NOMO-1 (cell line): ENCODE measurements at regions not wholly inside any gene's neighbourhood (a gene's known extent, or its start where the extent isn't known, plus 50 kb on each side); places are given as distances from the start of the nearest gene placed in this dataset.
"Not testable (repeated sequence)": the region's sequence is repeated elsewhere in the genome, so short reads cannot be mapped to it uniquely, and the experiment has no call there.

Source experiments
- DNase-seq, 2 experiments: peaks; one replicate each; lab custom pipeline; 2025; ENCODE audit not compliant: unreplicated experiment in 2 of 2; lab: John Stamatoyannopoulos, UW

DNA sequence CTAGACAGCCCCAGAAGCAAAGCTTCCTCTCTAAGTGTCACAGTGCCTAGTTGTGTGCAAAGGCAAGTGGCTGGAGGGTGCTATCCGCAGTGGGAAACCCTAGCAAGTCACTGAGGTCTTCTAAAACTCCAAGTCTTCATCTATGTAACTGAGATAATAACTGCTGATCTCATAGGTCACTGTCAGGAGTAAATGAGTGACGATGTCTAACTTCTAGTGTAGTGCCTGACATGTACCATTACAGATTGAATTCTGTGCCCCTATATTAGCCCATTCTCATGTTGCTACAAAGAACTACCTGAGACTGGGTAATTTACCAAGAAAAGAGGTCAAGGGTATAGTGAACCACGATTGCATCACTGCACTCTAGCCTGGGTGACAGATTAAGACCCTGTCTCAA, 253.5 kb upstream of the JARID2 start:
- DNase-seq = no peak

DNA sequence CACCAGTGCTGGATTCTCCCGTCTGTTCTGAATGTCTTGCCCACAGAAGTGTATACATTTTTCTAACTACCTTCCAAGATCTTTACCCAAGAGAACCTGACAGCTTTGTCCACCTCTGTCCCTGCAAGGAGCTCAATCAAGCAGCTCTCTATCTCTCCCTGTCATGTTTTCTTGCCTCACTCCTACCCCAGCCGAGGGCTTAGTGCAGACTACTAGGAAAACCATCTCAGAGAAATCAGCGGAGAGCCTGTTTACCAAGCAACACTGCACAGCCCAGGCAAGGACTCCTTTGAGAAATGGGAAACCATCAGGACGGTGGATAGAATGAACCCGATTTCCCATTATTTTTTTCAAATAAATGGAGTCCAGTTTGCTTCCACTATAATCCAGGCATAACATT, 250.7 kb upstream of the JARID2 start:
- DNase-seq = no peak

DNA sequence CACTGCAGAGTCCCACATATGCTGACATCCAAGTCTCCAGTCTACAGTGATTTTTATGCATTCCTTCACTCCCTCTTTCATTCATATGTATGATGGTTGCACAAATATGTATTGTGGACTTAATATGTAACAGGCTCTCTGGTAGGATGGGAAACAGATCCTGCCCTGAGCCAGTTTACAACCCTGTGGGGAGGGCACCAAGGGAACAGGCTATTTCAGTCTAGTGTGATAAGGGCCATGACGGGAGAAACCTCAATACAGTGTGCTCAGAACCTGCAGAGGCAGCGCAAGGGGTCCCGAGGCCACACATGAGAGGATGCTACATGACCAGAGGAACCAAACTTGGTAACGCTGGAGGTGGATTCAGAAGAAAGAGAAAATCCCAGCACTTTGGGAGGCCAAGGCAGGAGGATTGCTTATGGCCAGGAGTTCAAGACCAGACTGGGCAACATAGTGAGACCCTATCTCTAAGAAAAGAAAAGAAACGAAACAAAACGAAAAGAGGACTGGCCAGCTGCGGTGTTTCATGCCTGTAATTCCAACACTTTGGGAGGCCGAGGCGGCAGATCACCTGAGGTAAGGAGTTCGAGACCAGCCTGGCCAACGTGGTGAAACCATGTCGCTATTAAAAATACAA, 249.8 kb upstream of the JARID2 start:
- no peak for DNase-seq

DNA sequence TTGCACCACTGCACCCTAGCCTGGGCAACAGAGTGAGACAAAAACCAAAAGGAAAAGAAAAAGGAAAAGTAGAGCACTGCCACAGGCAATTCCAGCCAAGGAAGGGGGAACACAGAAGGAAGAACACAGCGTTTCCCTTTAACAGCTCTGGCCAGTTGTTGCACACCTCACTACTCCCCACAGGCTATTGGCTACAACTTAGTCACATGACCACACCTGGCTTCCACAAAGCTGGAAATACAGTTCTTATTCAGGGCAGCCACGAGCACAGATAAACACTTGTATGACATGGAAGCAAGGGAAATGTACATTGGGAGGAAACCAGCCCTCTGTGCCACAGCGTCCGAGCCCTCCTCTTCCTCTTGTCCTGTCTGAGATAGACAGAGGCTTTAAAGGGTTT, 249.0 kb upstream of the JARID2 start:
- no peak for DNase-seq

DNA sequence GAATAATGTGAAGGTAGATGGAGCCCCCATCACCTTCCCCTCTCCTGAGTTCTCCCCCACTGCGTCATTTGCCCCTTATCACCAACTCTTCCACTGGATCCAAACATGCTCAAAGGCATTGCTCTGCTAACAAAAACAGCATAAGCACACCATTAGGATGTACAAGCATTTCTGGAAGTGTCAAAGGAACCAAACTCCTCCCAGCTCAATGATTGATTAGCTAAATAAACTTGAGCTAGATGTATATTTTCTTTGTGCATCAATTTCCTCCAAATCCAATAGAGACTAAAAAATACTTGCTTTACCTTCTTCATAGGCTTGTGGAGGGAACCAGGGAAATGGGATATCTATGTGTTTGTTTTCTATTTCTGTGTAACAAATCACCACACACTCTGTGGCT, 248.4 kb upstream of the JARID2 start:
- DNase-seq = no peak

DNA sequence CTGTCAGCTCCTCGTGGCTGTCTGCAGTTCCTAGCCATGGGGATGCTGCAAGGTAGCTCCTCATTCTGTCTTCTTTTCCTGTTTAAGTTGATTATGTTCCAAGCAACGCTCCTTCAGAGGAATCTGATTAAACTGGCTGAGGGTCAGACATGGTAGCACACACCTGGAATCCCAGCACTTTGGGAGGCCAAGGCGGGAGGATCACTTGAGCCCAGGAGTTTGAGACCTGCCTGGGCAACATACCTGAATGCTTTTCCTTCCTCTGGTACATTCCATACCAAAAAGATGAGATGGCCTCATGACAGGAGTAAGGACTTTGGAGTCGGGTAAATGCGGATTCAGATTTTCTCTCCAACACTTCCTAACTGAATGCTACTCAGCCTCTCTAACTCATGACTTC, 246.8 kb upstream of the JARID2 start:
- DNase-seq = no peak

DNA sequence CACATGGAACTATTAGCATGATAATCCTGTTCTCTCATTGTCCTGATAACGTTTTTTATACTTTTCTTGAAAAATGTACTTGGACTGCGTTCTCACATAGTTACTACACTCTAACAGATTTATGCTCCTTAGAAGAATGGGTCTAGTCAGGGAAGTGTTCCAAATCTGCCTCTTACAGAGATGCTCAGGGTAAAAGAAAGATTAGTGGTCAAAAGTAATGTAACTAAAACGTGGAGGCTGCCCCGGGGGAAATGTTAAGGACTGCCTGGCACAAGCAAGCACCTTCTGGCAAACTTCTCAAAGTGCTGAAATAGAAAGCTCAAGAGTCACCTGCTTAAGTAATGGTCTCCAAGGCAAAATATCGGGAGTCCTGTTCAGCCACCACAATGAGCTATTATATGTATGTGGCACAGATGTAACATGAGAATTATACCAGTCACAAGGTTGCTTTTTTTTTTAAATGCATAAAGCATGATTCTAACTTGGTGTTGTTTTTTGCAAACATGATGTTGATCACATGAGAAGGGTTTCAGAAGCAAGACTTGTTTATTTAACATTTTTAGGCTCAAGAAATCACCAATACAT, 244.5 kb upstream of the JARID2 start:
- no peak for DNase-seq

DNA sequence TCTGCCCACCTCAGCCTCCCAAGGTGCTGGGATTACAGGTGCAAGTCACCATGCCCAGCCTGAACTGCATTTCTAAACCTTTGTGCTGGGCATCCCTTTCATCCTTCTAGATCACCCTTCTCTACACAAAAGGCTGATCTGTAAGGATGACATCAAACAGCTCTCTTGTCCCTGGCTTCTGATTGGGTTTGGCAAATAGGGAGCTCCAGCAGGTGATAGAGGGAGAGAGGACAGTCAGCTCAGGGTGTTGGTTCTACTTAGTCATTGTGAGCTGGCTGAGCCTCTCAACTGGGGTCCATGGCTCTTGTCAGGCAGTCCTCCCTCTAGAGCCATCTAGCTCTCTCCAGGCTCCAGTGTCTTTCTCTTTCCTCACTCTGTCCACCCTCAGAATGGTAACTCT, 237.6 kb upstream of the JARID2 start:
- no peak for DNase-seq

DNA sequence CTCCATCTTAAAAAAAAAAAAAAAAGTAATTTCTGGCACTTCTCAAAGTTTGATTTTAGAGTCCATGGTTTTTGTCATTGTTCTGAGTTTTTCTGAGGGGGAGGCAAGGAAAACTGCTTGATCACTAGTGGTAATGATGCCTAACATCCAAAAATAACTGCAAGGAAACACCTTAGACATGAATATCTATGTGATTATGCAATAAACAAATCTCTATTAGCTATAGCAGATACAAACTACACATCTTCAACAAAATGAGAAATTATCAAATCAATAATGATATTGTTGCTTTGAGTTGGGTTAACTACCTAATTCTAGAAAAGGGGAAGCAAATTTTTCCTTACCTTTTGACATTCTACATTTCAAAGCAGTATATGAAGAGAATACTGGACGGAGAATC, 230.9 kb upstream of the JARID2 start:
- no peak for DNase-seq

DNA sequence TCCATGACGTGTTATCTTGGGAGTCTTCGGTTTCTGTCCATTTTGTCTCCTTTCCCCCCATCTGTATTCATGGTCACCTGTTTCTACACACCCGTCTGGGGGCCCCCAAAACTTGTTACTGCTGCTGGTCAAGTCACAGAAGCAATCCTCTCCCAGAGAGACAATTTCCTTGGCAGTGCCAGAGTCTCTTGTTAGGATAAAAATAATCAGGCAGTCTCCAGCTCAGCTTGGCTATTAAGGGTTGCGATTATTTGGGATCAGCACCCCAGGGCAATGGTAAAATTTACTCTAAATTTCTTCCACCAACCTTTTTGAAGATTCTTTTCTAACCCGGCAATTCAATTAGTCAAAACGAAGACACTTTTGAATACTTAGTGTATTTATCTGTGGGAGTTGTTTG, 229.1 kb upstream of the JARID2 start:
- no peak for DNase-seq

DNA sequence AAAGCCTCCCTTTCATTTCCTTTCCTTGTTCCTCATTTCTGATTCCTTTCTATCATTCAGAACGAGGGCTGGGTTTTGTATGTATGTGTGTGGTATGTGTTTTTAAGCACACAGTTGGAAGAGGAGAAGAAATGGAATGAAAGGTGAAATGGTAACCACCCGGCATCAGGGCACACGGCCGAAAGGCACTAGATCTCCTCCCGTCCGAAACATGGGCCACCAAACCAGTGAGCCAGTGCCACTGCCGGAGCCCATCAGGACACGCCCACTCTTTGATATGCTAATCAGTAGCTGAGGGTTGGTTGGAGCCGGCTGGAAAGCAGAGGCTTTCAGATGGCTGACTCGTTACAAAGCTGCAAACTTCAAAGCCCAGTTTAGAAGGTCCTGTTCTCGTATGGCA, 228.6 kb upstream of the JARID2 start:
- DNase-seq = peak; percentile 64 to 68

DNA sequence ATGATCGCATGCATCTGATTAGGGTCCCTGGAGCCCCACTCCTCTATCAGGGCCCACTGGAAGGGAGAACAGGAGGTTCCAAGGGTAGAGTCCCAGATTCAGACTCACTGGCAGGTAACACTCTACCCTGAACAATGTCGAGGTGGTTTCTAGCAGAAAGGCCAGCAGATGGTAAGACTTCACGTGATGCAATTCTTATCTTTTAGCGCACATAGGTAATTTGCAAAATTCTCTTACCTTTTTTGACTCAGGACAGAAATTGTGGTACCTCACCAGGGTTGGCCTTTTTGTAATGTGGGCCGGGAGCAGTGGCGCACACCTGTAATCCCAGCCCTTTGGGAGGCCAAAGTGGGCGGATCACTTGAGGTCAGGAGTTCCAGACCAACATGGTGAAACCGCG, 228.1 kb upstream of the JARID2 start:
- DNase-seq = no peak

DNA sequence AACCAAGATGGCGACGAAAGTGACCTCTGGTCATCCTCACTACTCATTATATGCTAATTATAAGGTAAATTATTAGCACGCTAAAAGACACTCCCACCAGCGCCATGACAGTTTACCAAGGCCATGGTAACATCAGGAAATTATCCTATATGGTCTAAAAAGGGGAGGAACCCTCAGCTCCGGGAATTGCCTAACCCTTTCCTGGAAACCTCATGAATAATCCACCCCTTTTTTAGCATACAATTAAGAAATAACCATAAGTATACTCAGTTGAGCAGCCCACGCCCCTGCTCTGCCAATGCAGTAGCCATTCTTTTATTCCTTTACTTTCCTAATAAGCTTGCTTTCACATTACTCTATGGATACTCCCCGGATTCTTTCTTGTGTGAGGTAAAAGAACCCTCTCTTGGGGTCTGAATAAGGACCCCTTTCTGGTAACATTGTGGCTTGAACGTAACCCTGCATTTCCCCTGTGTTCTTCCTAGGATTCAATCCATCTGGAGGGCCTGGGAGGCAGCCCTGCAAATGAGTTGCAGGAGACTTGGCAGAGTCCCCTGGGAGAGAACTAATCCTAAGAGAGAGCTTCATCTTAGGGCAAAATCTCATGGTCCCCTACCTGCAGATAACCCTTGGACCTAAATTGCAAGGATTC, 225.6 kb upstream of the JARID2 start:
- no peak for DNase-seq

DNA sequence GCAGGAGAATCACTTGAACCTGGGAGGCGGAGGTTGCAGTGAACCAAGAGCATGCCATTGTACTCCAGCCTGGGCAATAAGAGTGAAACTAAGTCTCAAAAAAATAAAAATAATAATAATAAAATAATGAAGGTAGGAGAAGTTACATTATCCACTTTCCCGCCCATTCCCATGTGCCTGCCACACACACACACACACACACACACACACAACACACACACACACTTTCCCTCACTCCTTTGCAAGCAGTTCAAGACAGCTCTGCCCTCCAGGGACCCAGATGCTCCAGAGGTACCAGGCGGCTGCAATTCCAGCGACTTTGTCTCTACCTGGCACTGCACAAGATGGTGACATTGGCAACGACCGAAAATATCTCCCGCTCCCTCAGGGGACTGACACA, 224.8 kb upstream of the JARID2 start:
- DNase-seq = no peak

DNA sequence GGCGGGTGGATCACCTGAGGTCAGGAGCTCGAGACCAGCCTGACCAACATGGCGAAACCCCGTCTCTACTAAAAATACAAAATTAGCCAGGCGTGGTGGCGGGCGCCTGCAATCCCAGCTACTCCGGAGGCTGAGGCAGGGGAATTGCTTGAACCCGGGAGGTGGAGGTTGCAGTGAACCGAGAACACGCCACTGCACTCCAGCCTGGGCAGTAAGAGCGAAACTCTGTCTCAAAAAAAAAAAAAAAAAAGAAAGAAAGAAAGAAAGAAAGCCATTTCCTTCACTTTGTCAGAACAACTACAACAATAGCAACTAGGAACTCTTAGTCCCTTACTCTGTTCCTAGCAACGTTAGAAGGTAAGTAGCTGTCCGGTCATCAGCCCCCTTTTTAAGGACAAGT, 222.9 kb upstream of the JARID2 start:
- DNase-seq = not testable (repeated sequence)

DNA sequence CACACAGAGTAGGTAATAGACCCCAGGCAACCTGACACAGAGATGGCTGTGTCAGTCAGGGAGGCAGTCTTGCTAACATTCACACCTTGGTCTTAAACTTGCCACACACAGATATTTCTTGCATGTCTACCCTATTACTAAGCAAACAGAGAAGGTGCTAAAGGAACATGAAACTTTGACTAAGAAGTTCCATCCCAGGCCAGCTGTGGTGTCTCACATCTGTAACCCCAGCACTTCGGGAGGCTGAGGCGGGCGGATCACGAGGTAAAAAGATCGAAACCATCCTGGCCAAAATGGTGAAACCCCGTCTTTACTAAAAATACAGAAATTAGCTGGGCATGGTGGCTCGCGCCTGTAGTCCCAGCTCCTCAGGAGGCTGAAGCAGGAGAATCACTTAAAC, 222.4 kb upstream of the JARID2 start:
- DNase-seq = no peak

DNA sequence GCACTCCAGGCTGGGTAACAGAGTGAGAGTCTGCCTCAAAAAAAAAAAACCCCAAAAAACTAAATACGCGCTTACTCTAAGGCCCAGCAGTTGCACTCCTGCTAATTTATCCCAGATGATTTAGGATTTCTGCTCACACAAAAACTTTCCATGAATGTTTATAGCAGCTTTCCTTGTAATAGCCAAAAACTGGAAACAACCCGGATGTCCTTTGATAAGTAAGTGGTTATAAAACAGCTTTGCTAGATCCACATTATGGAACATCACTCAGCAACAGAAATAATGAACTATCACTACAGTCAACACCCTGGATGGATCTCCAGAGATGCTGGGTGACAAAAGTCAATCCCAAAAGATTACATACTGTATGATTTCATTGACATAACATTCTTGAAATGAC, 220.4 kb upstream of the JARID2 start:
- no peak for DNase-seq

DNA sequence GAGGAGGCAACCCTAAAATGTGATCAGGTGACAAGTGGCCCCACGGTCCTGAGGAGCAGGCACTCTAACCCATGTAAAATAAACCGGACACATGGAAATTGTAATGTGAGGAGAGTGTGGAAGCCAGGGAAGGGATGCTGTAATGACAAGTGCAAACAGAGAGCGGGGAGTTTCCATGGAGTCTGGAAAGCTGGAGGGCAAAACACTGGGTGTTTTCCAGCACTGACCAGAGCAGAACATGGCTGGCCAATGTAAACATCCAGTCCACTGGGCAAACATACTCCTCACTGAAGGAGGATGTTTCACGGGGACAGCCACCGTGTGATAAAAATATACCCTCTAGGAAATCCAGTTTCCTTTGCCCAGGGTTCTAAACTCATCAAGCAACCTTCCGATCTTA, 219.0 kb upstream of the JARID2 start:
- no peak for DNase-seq

DNA sequence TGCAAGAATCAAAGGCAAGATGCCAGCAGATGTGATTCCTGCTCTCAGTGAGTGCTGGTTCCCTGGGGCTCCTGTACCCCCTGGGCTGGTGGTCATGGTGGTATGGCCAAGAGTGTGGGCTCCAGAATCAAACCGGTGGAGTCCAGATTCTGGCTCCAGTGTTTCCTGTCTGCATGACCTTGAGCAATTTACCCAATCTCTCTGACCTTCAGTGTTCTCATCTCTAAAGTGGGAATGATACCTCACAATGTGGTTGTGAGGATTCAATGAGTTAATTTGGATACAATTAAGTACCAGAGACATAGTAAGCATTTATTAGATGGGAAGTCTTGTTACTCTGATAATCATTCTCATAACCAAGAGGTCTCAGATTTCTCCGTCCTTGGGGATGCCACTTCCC, 218.4 kb upstream of the JARID2 start:
- DNase-seq = no peak

DNA sequence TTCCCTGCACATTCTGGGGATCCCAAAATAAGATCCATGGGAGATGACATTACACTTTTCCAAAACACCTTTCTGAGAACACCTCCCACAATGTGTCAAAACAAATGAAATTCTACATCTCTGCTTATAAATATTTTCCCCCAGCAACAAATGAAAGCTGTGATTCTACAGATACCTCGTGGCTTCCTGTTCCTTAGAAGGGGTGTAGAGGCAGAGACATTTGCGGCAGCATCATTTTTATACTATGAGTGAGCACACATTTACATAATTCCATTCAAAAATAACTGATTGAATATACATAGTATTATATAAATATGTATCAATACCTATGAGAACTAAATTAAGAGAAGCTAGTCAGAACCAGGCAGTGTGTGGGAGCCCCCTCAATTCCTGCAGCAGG, 213.9 kb upstream of the JARID2 start:
- no peak for DNase-seq

DNA sequence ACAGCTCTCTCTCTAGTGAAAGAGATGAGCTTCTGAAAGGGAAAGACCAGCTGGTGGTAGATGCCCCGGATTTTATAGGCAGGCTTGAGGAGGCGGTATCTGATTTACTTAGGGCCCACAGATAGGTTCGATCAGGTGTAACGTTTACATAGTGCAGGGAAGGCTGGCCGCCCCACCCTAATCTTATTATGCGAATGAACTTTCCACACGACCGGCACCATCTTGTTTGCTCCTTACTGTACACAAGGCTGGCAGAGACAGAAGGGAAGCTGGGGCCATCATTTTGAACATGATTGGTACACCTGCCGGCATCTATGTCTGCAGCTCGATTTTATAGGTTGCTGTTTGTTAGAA, 212.0 kb upstream of the JARID2 start:
- DNase-seq = no peak

DNA sequence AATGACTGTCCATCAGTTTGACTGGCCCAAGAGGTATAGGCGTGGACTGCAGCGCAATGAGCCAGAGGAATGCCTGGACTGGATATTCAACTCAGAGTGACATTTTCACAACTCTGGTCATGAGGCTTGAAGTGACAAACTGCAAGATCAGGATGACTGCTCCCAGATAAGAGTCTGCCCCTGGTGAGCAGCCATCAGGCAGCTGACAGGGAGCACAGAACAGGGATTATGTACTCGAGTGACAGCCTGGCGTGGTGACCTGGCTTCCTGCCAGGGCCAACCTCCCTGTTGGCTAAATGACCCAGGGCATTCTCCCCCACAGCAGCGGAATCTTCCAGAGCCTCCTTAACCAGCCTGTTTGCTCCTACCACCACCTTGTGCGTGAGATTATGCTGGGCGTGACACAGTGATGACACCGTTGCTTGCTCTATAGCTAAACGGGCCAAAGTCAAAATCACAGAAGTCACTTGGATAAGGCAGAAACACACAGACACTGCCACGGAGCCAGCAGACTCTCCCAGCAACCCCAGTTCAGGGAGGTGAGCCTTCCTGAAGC, 209.1 kb upstream of the JARID2 start:
- no peak for DNase-seq
